MCF 10A (cell line): ENCODE measurements at regions not wholly inside any gene's neighbourhood (a gene's known extent, or its start where the extent isn't known, plus 50 kb on each side); places are given as distances from the start of the nearest gene placed in this dataset.

ENCODE experiments used
- BruUV-seq: library from RNA; stranded (reverse); fragments of 400-500 nt; replicated peaks from 2 replicates; lab custom pipeline; 2021; lab: Mats Ljungman, UMichigan
- CTCF ChIA-PET: fragments of 300-600 bp; sonication (Branson Sonifier 250); formaldehyde crosslinking; extraction: SDS; loops from one replicate; lab custom pipeline; 2021; ENCODE audit warnings: antibody characterized with exemption, inconsistent platforms; lab: Yijun Ruan, JAX
- POLR2A ChIA-PET: fragments of 300-600, 350-650 bp; sonication (Branson Sonifier 250); formaldehyde crosslinking; extraction: SDS; loops from one replicate; lab custom pipeline; 2020; ENCODE audit warnings: antibody characterized with exemption, inconsistent platforms; lab: Yijun Ruan, JAX
- DNase-seq: peaks from one replicate; pipeline ENCODE4 v3.0.0-alpha.2; 2018; ENCODE audit not compliant: unreplicated experiment
- H3K27ac Mint-ChIP-seq: one replicate; pipeline ENCODE4 v1.8.0; 2022; ENCODE audit warnings: mild to moderate bottlenecking, low read depth, mixed read lengths; ENCODE audit not compliant: unreplicated experiment
- H3K27me3 Mint-ChIP-seq: one replicate; pipeline ENCODE4 v1.8.0; 2022; ENCODE audit warnings: mixed read lengths; ENCODE audit not compliant: insufficient read depth, unreplicated experiment
- H3K36me3 Mint-ChIP-seq: one replicate; pipeline ENCODE4 v1.8.0; 2022; ENCODE audit warnings: mild to moderate bottlenecking, moderate library complexity, mixed read lengths; ENCODE audit not compliant: insufficient read depth, unreplicated experiment
- H3K4me1 Mint-ChIP-seq: one replicate; pipeline ENCODE4 v1.8.0; 2022; ENCODE audit warnings: mixed read lengths; ENCODE audit not compliant: insufficient read depth, unreplicated experiment
- H3K4me3 Mint-ChIP-seq: one replicate; pipeline ENCODE4 v1.8.0; 2022; ENCODE audit warnings: mild to moderate bottlenecking, moderate library complexity, mixed read lengths; ENCODE audit not compliant: unreplicated experiment
- H3K9me3 Mint-ChIP-seq: one replicate; pipeline ENCODE4 v1.8.0; 2022; ENCODE audit warnings: mixed read lengths; ENCODE audit not compliant: unreplicated experiment
- intact Hi-C: fragments of 100-400 bp; cut with micrococcal nuclease; formaldehyde crosslinking; loops from 2 replicates; pipeline ENCODE4 v1.14.1; 2022
- TF ChIP-seq, protein P1 (sequence below): fragments of 200-600 bp; IDR thresholded peaks from one replicate; pipeline ENCODE4 v1.8.0; 2022; ENCODE audit warnings: antibody characterized with exemption, mild to moderate bottlenecking; ENCODE audit not compliant: unreplicated experiment

- intact Hi-C loops: no loop called here
- POLR2A ChIA-PET: interaction anchor here (0.7 kb wide), 1 partner anchor 22 kb away, joined by 3 read pairs; no protein-coding TSS in a partner anchor
- Mint-ChIP-seq H3K27ac (no peak overlapping the region), H3K4me3 (no peak overlapping the region), H3K27me3 (no peaks in the 10 kb centered on the region), H3K9me3 (no peaks in the 10 kb centered on the region), H3K4me1 (no peaks in the 10 kb centered on the region), H3K36me3 (no peaks in the 10 kb centered on the region)
- CTCF ChIA-PET: interaction anchor here (0.7 to 1.5 kb wide), 2 partner anchors 9 to 1227 kb away, joined by 3 to 5 read pairs; no protein-coding TSS in a partner anchor
- TF ChIP-seq, protein P1, sequence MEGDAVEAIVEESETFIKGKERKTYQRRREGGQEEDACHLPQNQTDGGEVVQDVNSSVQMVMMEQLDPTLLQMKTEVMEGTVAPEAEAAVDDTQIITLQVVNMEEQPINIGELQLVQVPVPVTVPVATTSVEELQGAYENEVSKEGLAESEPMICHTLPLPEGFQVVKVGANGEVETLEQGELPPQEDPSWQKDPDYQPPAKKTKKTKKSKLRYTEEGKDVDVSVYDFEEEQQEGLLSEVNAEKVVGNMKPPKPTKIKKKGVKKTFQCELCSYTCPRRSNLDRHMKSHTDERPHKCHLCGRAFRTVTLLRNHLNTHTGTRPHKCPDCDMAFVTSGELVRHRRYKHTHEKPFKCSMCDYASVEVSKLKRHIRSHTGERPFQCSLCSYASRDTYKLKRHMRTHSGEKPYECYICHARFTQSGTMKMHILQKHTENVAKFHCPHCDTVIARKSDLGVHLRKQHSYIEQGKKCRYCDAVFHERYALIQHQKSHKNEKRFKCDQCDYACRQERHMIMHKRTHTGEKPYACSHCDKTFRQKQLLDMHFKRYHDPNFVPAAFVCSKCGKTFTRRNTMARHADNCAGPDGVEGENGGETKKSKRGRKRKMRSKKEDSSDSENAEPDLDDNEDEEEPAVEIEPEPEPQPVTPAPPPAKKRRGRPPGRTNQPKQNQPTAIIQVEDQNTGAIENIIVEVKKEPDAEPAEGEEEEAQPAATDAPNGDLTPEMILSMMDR: no peak
- no TSS peak for BruUV-seq
- no peak for DNase-seq
Measured at GRCh38 chr15:29903785-29904464, 81.7 kb upstream of the TJP1 start.

DNA sequence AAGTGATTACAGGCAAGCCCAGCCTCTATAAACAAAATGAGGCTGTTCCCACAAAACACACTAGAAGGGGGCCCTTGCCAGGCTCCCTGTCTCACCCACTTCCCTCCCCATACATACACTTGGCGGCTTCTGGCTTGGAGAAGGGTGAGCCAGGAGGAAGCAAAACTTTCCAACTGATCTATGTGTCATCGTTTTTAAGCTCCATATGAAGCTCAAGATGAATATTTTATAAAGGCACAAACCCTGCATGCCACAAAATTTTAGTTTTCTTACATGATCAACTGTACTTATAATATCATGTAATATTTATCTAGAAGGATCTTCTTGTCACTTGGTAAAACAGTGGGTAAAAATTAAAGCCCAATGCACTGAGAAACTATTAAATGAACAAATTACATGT, 80.8 kb upstream of the TJP1 start:
- CTCF ChIA-PET: interaction anchor here (1.5 kb wide), 1 partner anchor 10 kb away, joined by 5 read pairs; no protein-coding TSS in a partner anchor
- TF ChIP-seq, protein P1: no peak
- Mint-ChIP-seq H3K27ac (no peak overlapping the region), H3K4me1 (no peaks in the 10 kb centered on the region), H3K36me3 (no peaks in the 10 kb centered on the region), H3K27me3 (no peaks in the 10 kb centered on the region), H3K4me3 (no peak overlapping the region), H3K9me3 (no peaks in the 10 kb centered on the region)
- DNase-seq: no peak
- POLR2A ChIA-PET: interaction anchor here (0.6 kb wide), 1 partner anchor 21 kb away, joined by 3 read pairs; no protein-coding TSS in a partner anchor
- intact Hi-C loops: no loop called here
- BruUV-seq: no TSS peak

GRCh38 chr15:29900237-29901189, 78.2 kb upstream of the TJP1 start:
- intact Hi-C loops: no loop called here
- POLR2A ChIA-PET: interaction anchor here (0.7 kb wide), 1 partner anchor 35 kb away, joined by 3 read pairs; no protein-coding TSS in a partner anchor
- H3K9me3 Mint-ChIP-seq: peaks cover 3% of the 10 kb centered on the region
- H3K4me1 Mint-ChIP-seq: no peaks in the 10 kb centered on the region
- DNase-seq: no peak
- TF ChIP-seq, protein P1: no peak
- H3K36me3 Mint-ChIP-seq: no peaks in the 10 kb centered on the region
- no peak overlapping the region for H3K27ac Mint-ChIP-seq
- no peaks in the 10 kb centered on the region for H3K27me3 Mint-ChIP-seq
- no TSS peak for BruUV-seq
- CTCF ChIA-PET: interaction anchor here (0.6 to 1.3 kb wide), 3 partner anchors 15 to 142 kb away, joined by 3 read pairs; no protein-coding TSS in a partner anchor
- H3K4me3 Mint-ChIP-seq: no peak overlapping the region

DNA sequence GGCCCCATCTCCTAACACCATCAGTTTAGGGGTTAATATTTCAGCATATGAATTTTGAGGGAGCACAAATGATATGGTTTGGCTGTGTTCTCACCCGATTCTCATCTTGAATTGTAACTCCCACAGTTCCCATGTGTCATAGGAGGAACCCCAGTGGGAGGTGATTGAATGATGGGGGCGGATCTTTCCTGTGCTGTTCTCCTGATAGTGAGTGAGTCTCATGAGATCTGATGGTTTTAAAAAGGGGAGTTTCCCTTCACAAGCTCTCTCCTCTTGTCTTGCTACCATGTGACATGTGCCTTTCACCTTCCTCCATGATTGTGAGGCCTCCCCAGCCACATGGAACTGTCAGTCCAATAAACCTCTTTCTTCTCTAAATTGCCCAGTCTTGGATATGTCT, 73.8 kb upstream of the TJP1 start:
- no peaks in the 10 kb centered on the region for H3K27me3 Mint-ChIP-seq
- no peak overlapping the region for H3K4me3 Mint-ChIP-seq
- TF ChIP-seq, protein P1: no peak
- POLR2A ChIA-PET: no interaction called here
- H3K4me1 Mint-ChIP-seq: no peaks in the 10 kb centered on the region
- no TSS peak for BruUV-seq
- no peaks in the 10 kb centered on the region for H3K36me3 Mint-ChIP-seq
- CTCF ChIA-PET: no interaction called here
- intact Hi-C loops: no loop called here
- H3K27ac Mint-ChIP-seq: no peak overlapping the region
- H3K9me3 Mint-ChIP-seq: peaks cover 8% of the 10 kb centered on the region
- DNase-seq: no peak
